Hepatocyte (in vitro differentiated cells): ENCODE measurements at regions not wholly inside any gene's neighbourhood (a gene's known extent, or its start where the extent isn't known, plus 50 kb on each side); places are given as distances from the start of the nearest gene placed in this dataset.
"Not testable (repeated sequence)": the region's sequence is repeated elsewhere in the genome, so short reads cannot be mapped to it uniquely, and the experiment has no call there.

Experiments used
- DNase-seq: peaks from one replicate; pipeline ENCODE4 v3.0.0-alpha.2; 2016; ENCODE audit warnings: low spot score
- H2AFZ ChIP-seq: fragments of 200-600 bp; sonication (generic); 2 replicates; pipeline ENCODE4 v1.6.0; 2016; ENCODE audit warnings: antibody characterized with exemption, mild to moderate bottlenecking
- H3K27ac ChIP-seq: fragments of 200-600 bp; sonication (generic); 2 replicates; pipeline ENCODE4 v1.5.1; 2016; ENCODE audit warnings: mild to moderate bottlenecking
- H3K27me3 ChIP-seq: fragments of 200-600 bp; sonication (generic); 2 replicates; pipeline ENCODE4 v1.6.1; 2016
- H3K36me3 ChIP-seq: fragments of 200-600 bp; sonication (generic); replicated peaks from 2 replicates; pipeline ENCODE4 v1.5.1; 2016; ENCODE audit warnings: low read depth; ENCODE audit not compliant: insufficient read depth
- H3K4me1 ChIP-seq: fragments of 200-600 bp; sonication (generic); 2 replicates; pipeline ENCODE4 v1.5.1; 2016; ENCODE audit warnings: mild to moderate bottlenecking, moderate library complexity; ENCODE audit not compliant: insufficient read depth
- H3K4me2 ChIP-seq: fragments of 200-600 bp; sonication (generic); 2 replicates; pipeline ENCODE4 v1.6.0; 2016
- H3K4me3 ChIP-seq: fragments of 200-600 bp; sonication (generic); 2 replicates; pipeline ENCODE4 v1.5.1; 2016; ENCODE audit warnings: mild to moderate bottlenecking
- H3K79me2 ChIP-seq: fragments of 200-600 bp; sonication (generic); 2 replicates; pipeline ENCODE4 v1.6.0; 2017; ENCODE audit warnings: mild to moderate bottlenecking
- H3K9me2 ChIP-seq: fragments of 200-600 bp; sonication (generic); replicated peaks from 2 replicates; pipeline ENCODE4 v1.6.0; 2017; ENCODE audit warnings: mild to moderate bottlenecking; ENCODE audit not compliant: insufficient read depth
- H3K9me3 ChIP-seq: fragments of 200-600 bp; sonication (generic); 2 replicates; pipeline ENCODE4 v1.5.1; 2016; ENCODE audit warnings: low read depth, mild to moderate bottlenecking
- H4K20me1 ChIP-seq: fragments of 200-600 bp; sonication (generic); 2 replicates; pipeline ENCODE4 v1.6.0; 2016; ENCODE audit warnings: mild to moderate bottlenecking; ENCODE audit not compliant: insufficient read depth, poor library complexity, severe bottlenecking
- CTCF ChIP-seq: fragments of 200-600 bp; sonication (generic); IDR thresholded peaks from 2 replicates; pipeline ENCODE4 v1.5.1; 2016; ENCODE audit warnings: antibody characterized with exemption, mild to moderate bottlenecking; ENCODE audit not compliant: poor library complexity
- EZH2 ChIP-seq: fragments of 200-600 bp; sonication (generic); IDR thresholded peaks from 2 replicates; pipeline ENCODE4 v1.6.1; 2016; ENCODE audit warnings: antibody characterized with exemption, mild to moderate bottlenecking, borderline replicate concordance
- EZH2phosphoT487 ChIP-seq: fragments of 200-600 bp; sonication (generic); IDR thresholded peaks from one replicate; pipeline ENCODE4 v1.6.1; 2018; ENCODE audit warnings: antibody characterized with exemption, mild to moderate bottlenecking, low read depth, moderate library complexity; ENCODE audit not compliant: unreplicated experiment, severe bottlenecking
- WGBS: methylation state at CpG from one replicate; pipeline ENCODE4 v1.1.6; 2016; ENCODE audit warnings: low lambda C conversion rate; ENCODE audit errors: missing lambda C conversion rate; 5-methylcytosine and 5-hydroxymethylcytosine counted together

GRCh38 chr4:52157071-52157470 lies 106.0 kb downstream of the SPATA18 start:
- H3K79me2 ChIP-seq, H3K9me2 ChIP-seq, H3K4me3 ChIP-seq, H2AFZ ChIP-seq, H3K4me1 ChIP-seq, H4K20me1 ChIP-seq, H3K9me3 ChIP-seq, H3K27ac ChIP-seq, DNase-seq, H3K36me3 ChIP-seq, H3K4me2 ChIP-seq, H3K27me3 ChIP-seq: not testable (repeated sequence)
- 84% methylated on average over 2 of the region's 2 CpGs for WGBS

GRCh38 chr4:52157641-52158316 lies 106.7 kb downstream of the SPATA18 start:
- no peak for TF ChIP-seq EZH2
- no peak for TF ChIP-seq EZH2phosphoT487
- TF ChIP-seq CTCF, result no peak
- no peak overlapping the region for H3K4me3 ChIP-seq
- WGBS, result 63% methylated on average over 4 of the region's 4 CpGs
- no peaks in the 10 kb centered on the region for H3K36me3 ChIP-seq
- H3K27me3 ChIP-seq, result no peaks in the 10 kb centered on the region
- no peak for DNase-seq
- H3K4me1 ChIP-seq, result no peaks in the 10 kb centered on the region
- H3K9me3 ChIP-seq, result no peaks in the 10 kb centered on the region
- H3K9me2 ChIP-seq, result no peaks in the 10 kb centered on the region
- H3K27ac ChIP-seq, result no peak overlapping the region
- H3K4me2 ChIP-seq, result no peak overlapping the region
- no peaks in the 10 kb centered on the region for H3K79me2 ChIP-seq
- H2AFZ ChIP-seq, result no peak overlapping the region
- no peaks in the 10 kb centered on the region for H4K20me1 ChIP-seq

GRCh38 chr4:52160859-52161258 lies 109.8 kb downstream of the SPATA18 start:
- Histone ChIP-seq H3K27me3 (no peaks in the 10 kb centered on the region), H3K9me2 (no peaks in the 10 kb centered on the region), H3K36me3 (no peaks in the 10 kb centered on the region), H3K79me2 (no peaks in the 10 kb centered on the region), H3K4me2 (no peak overlapping the region), H3K4me3 (no peak overlapping the region), H3K4me1 (no peaks in the 10 kb centered on the region), H3K9me3 (no peaks in the 10 kb centered on the region), H2AFZ (no peak overlapping the region), H3K27ac (no peak overlapping the region), H4K20me1 (no peaks in the 10 kb centered on the region)
- 56% methylated on average over 4 of the region's 4 CpGs for WGBS
- no peak for TF ChIP-seq EZH2phosphoT487
- no peak for TF ChIP-seq CTCF
- TF ChIP-seq EZH2, result no peak
- no peak for DNase-seq

- Histone ChIP-seq H3K9me3 (no peaks in the 10 kb centered on the region), H4K20me1 (no peaks in the 10 kb centered on the region), H3K9me2 (no peaks in the 10 kb centered on the region), H3K27me3 (no peaks in the 10 kb centered on the region), H3K27ac (no peak overlapping the region), H3K4me2 (no peak overlapping the region), H3K79me2 (no peaks in the 10 kb centered on the region), H3K4me3 (no peak overlapping the region), H2AFZ (no peak overlapping the region), H3K4me1 (no peaks in the 10 kb centered on the region), H3K36me3 (no peaks in the 10 kb centered on the region)
- 83% methylated on average over 1 of the region's 1 CpG for WGBS
- TF ChIP-seq EZH2phosphoT487, result no peak
- no peak for TF ChIP-seq CTCF
- no peak for TF ChIP-seq EZH2
- DNase-seq, result no peak
These were observed 113.0 kb downstream of the SPATA18 start for GRCh38 chr4:52164116-52164515.
